ENCODE measurements at regions not wholly inside any gene's neighbourhood (a gene's known extent, or its start where the extent isn't known, plus 50 kb on each side); places are given as distances from the start of the nearest gene placed in this dataset.

GRCh38 chr1:221328371-221328770 lies 413.5 kb downstream of the DUSP10 start:
- Mint-ChIP-seq H3K4me1 (ENCODE audit: unreplicated experiment) (no peaks in the 10 kb centered on the region), H3K36me3 (ENCODE audit: low read depth, unreplicated experiment) (no peaks in the 10 kb centered on the region), H3K27me3 (ENCODE audit: unreplicated experiment) (no peaks in the 10 kb centered on the region), H3K4me3 (ENCODE audit: unreplicated experiment) (no peak overlapping the region), H3K9me3 (ENCODE audit: unreplicated experiment) (no peaks in the 10 kb centered on the region), H3K27ac (ENCODE audit: unreplicated experiment) (no peak overlapping the region)
- TF ChIP-seq, protein P1, sequence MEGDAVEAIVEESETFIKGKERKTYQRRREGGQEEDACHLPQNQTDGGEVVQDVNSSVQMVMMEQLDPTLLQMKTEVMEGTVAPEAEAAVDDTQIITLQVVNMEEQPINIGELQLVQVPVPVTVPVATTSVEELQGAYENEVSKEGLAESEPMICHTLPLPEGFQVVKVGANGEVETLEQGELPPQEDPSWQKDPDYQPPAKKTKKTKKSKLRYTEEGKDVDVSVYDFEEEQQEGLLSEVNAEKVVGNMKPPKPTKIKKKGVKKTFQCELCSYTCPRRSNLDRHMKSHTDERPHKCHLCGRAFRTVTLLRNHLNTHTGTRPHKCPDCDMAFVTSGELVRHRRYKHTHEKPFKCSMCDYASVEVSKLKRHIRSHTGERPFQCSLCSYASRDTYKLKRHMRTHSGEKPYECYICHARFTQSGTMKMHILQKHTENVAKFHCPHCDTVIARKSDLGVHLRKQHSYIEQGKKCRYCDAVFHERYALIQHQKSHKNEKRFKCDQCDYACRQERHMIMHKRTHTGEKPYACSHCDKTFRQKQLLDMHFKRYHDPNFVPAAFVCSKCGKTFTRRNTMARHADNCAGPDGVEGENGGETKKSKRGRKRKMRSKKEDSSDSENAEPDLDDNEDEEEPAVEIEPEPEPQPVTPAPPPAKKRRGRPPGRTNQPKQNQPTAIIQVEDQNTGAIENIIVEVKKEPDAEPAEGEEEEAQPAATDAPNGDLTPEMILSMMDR (IDR thresholded peaks at IDR 0.05; ENCODE audit: unreplicated experiment): no peak
- no peak for DNase-seq (ENCODE audit: low spot score)

DNA sequence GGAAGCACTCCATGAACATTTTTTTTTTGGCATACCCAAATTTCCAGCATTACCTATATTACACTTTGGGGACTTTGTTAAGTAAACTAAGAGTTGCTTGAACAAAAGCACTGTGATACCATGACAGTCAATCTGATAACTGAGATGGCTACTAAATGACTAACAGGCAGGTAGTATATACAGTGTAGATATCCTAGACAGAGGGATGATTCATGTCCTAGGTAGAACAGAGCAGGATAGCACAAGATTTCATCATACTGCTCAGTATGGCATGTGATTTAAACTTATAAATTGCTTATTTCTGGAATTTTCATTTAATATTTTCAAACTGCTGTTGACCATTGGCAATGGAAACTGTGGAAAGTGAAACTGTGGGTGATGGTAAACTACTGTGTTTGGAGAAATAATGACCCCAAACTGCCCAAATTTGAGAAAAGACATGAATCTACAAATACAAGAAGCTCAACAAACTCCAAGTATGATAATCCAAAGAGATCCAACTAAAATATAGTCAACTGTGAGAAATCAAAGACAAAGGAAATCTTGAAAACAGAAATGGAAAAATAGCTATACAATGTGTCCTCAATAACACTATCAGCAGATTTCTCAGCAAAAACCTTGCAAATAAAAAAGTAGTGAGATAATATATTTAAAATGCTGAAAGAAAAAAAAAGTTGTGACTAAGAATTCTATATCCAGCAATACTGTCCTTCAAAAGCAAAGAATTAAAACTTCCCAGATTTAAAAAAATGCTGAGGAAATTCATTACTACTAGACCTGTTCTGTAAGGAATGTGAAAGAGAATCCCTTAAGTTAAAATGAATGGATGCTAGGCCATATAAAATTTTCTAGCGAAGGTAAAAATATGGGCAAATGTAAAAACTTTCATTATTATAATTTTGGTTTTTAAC lies 410.4 kb downstream of the DUSP10 start:
- Mint-ChIP-seq H3K9me3 (ENCODE audit: unreplicated experiment) (no peaks in the 10 kb centered on the region), H3K4me3 (ENCODE audit: unreplicated experiment) (no peak overlapping the region), H3K36me3 (ENCODE audit: low read depth, unreplicated experiment) (no peaks in the 10 kb centered on the region), H3K4me1 (ENCODE audit: unreplicated experiment) (peaks cover 5% of the 10 kb centered on the region), H3K27ac (ENCODE audit: unreplicated experiment) (no peak overlapping the region), H3K27me3 (ENCODE audit: unreplicated experiment) (no peaks in the 10 kb centered on the region)
- TF ChIP-seq, protein P1 (IDR thresholded peaks at IDR 0.05; ENCODE audit: unreplicated experiment): no peak
- no peak for DNase-seq (ENCODE audit: low spot score)

DNA sequence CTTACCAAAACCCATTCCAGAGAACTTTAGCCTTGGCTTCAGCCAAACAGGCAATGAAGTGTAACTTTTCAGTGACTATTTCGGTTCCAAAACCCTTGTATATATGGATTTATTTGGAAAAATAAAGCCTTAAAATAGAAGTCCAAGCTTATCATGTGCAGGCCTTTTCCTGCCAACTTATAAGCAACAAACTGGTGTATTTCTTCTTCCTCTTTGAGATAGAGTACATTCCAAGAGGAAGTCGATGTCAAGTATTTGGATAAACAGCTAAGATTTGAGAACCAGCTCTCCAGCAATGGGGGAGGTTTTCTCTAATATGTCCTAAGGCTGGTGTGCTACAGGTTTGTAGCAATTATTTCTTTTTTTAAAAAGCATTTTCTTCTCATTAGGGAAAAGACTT lies 407.8 kb downstream of the DUSP10 start:
- no peak for DNase-seq (ENCODE audit: low spot score)
- no peaks in the 10 kb centered on the region for H3K9me3 Mint-ChIP-seq (ENCODE audit: unreplicated experiment)
- H3K27ac Mint-ChIP-seq (ENCODE audit: unreplicated experiment): no peak overlapping the region
- H3K36me3 Mint-ChIP-seq (ENCODE audit: low read depth, unreplicated experiment): no peaks in the 10 kb centered on the region
- TF ChIP-seq, protein P1 (IDR thresholded peaks at IDR 0.05; ENCODE audit: unreplicated experiment): no peak
- peaks cover 5% of the 10 kb centered on the region for H3K4me1 Mint-ChIP-seq (ENCODE audit: unreplicated experiment)
- no peak overlapping the region for H3K4me3 Mint-ChIP-seq (ENCODE audit: unreplicated experiment)
- H3K27me3 Mint-ChIP-seq (ENCODE audit: unreplicated experiment): no peaks in the 10 kb centered on the region

DNA sequence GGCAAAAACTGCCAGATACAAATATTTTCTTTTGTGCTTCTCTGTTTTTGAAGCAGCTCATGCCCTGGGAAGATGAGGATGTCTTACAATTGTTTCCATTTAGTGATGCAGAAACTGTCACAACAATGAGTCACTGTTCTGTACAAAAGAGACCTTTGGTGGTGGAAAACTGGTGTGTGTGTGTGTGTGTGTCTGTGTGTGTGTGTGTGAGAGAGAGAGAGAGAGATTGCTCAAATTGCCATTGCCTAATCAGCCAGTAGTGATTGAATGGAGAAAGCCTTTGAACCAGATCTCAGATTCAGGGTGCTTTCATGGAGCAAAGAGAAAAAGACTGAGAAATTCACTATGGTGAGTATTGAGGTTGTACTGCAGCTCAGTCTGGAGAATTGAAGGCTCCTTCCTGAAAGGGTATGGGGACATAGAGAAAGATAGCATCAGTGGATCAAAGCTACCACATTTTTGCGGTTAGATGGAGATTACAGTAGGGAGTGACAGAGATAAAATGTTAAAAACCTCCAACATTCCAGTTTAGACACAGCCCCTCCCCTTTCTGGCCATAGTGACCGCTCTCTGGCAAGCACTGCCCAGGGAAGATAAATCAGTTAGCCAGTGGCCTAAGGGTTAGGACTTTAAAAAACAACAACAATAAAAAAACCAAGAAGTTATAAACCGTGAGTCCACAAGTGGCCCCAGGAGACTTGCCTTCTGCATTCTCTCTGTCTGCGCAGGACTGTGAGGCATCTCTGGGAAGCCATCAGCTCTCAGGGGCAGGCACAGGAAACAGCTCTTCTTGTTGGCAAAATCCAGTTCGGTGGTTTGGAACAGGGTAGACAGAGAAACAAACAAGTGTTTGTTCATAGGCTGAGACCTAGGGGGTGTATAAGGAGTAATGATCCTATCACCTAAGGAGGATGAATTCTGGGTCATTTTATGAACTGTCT lies 406.5 kb downstream of the DUSP10 start:
- no peaks in the 10 kb centered on the region for H3K9me3 Mint-ChIP-seq (ENCODE audit: unreplicated experiment)
- H3K4me1 Mint-ChIP-seq (ENCODE audit: unreplicated experiment): peaks cover 5% of the 10 kb centered on the region
- no peaks in the 10 kb centered on the region for H3K27me3 Mint-ChIP-seq (ENCODE audit: unreplicated experiment)
- no peak for DNase-seq (ENCODE audit: low spot score)
- no peaks in the 10 kb centered on the region for H3K36me3 Mint-ChIP-seq (ENCODE audit: low read depth, unreplicated experiment)
- H3K27ac Mint-ChIP-seq (ENCODE audit: unreplicated experiment): no peak overlapping the region
- TF ChIP-seq, protein P1 (IDR thresholded peaks at IDR 0.05; ENCODE audit: unreplicated experiment): no peak
- H3K4me3 Mint-ChIP-seq (ENCODE audit: unreplicated experiment): no peak overlapping the region

Data from endothelial cell (in vitro differentiated cells).